ENCODE measurements at regions not wholly inside any gene's neighbourhood (a gene's known extent, or its start where the extent isn't known, plus 50 kb on each side); places are given as distances from the start of the nearest gene placed in this dataset.

- Histone ChIP-seq H3K4me3 (no peak overlapping the region), H3K4me1 (no peaks in the 10 kb centered on the region), H3K36me3 (no peaks in the 10 kb centered on the region), H3K9me3 (no peaks in the 10 kb centered on the region), H3K27me3 (no peaks in the 10 kb centered on the region), H3K27ac (peak overlapping the region; percentile 52 to 77)
- TF ChIP-seq POLR2A (IDR thresholded peaks at IDR 0.05) (no peak), CTCF (IDR thresholded peaks at IDR 0.05) (no peak)
- intact Hi-C loops (cut with DNase I; ENCODE audit: low total_unique reads), result no loop called here
- DNase-seq, result no peak
These were observed 272.3 kb downstream of the CDH20 start for GRCh38 chr18:61605376-61606067.

All from uterus (tissue), 3 donors.